Panc1 (cell line): ENCODE measurements at regions not wholly inside any gene's neighbourhood (a gene's known extent, or its start where the extent isn't known, plus 50 kb on each side); places are given as distances from the start of the nearest gene placed in this dataset.

ENCODE experiments used
- ATAC-seq: fragments of 200-7000 bp; cut with Tn5 transposase; 2 replicates; pipeline ENCODE4 v1.9.1; 2020; ENCODE audit warnings: mild to moderate bottlenecking, moderate library complexity
- BruUV-seq: library from RNA; stranded (reverse); fragments of 400-500 nt; replicated peaks from 2 replicates; lab custom pipeline; 2021; lab: Mats Ljungman, UMichigan
- CTCF ChIA-PET: fragments of 300-600 bp; sonication (Branson Sonifier 250); formaldehyde crosslinking; loops from one replicate; lab custom pipeline; 2022; ENCODE audit warnings: antibody characterized with exemption; lab: Charles Lee
- POLR2A ChIA-PET: fragments of 300-600 bp; sonication (Branson Sonifier 250); formaldehyde crosslinking; loops from one replicate; lab custom pipeline; 2022; ENCODE audit warnings: antibody characterized with exemption; lab: Charles Lee
- DNase-seq: peaks from one replicate; pipeline ENCODE4 v3.0.0-alpha.2; 2010; ENCODE audit warnings: low read depth, low spot score
- H3K27ac ChIP-seq: 2 replicates; pipeline ENCODE4 v1.5.1; 2011; ENCODE audit warnings: mild to moderate bottlenecking, low read length, inconsistent platforms
- H3K27me3 ChIP-seq: fragments of 200-500 bp; sonication (Bioruptor generic); 2 replicates; pipeline ENCODE4 v1.6.0; 2014; ENCODE audit warnings: low read length, inconsistent platforms; ENCODE audit not compliant: control insufficient read depth, insufficient read depth
- H3K36me3 ChIP-seq: fragments of 200-500 bp; sonication (Bioruptor generic); 2 replicates; pipeline ENCODE4 v1.5.1; 2014; ENCODE audit warnings: inconsistent platforms, mild to moderate bottlenecking, low read length, moderate library complexity; ENCODE audit not compliant: control insufficient read depth, insufficient read depth
- H3K4me1 ChIP-seq: 2 replicates; pipeline ENCODE4 v1.5.1; 2011; ENCODE audit warnings: inconsistent platforms, mild to moderate bottlenecking, low read length, moderate library complexity; ENCODE audit not compliant: control insufficient read depth, insufficient read depth
- H3K4me3 ChIP-seq, 2 experiments: 2 replicates each; pipeline ENCODE4 v1.5.1; 2011 to 2012; ENCODE audit warnings: low read depth in 2 of 2, low read length in 2 of 2, mild to moderate bottlenecking in 2 of 2, inconsistent platforms in 1 of 2, moderate library complexity in 1 of 2
- H3K9me3 ChIP-seq: fragments of 200-500 bp; sonication (Bioruptor generic); 2 replicates; pipeline ENCODE4 v1.5.1; 2014; ENCODE audit warnings: low read depth, mild to moderate bottlenecking, inconsistent platforms, low read length, moderate library complexity; ENCODE audit not compliant: control insufficient read depth, insufficient read depth
- CTCF ChIP-seq: fragments of 450-650 bp; IDR thresholded peaks from 2 replicates; pipeline ENCODE4 v1.5.1; 2017; ENCODE audit warnings: mild to moderate bottlenecking
- POLR2AphosphoS5 ChIP-seq: IDR thresholded peaks from 2 replicates; pipeline ENCODE4 v1.6.1; 2012; ENCODE audit warnings: mild to moderate bottlenecking, low read depth, low read length, moderate library complexity
- REST ChIP-seq, 2 experiments: IDR thresholded peaks; 2 replicates each; pipeline ENCODE4 v1.6.1; 2011 to 2012; ENCODE audit warnings: low read depth in 2 of 2, control low read depth in 1 of 2, low read length in 1 of 2, mild to moderate bottlenecking in 1 of 2, moderate library complexity in 1 of 2; ENCODE audit not compliant: insufficient read depth in 1 of 2
- SIN3A ChIP-seq: IDR thresholded peaks from 2 replicates; pipeline ENCODE4 v1.6.1; 2012; ENCODE audit warnings: low read depth, mild to moderate bottlenecking, low read length, moderate library complexity, borderline replicate concordance; ENCODE audit not compliant: insufficient read depth
- TCF7L2 ChIP-seq: IDR thresholded peaks from 2 replicates; pipeline ENCODE4 v1.6.1; 2011; ENCODE audit warnings: mild to moderate bottlenecking, low read depth, low read length, inconsistent platforms
- in situ Hi-C: cut with HindIII; loops from 2 replicates; pipeline ENCODE4 v1.10.0; 2016; ENCODE audit warnings: low sequenced_read_pairs, low pct_unique_long_range_greater_than_20kb
- intact Hi-C: fragments of 100-400 bp; cut with micrococcal nuclease; formaldehyde crosslinking; loops from one replicate; pipeline ENCODE4 v1.10.0; 2022; ENCODE audit not compliant: unreplicated experiment

GRCh38 chr2:107148055-107148454 lies 262.1 kb upstream of the ST6GAL2 start:
- ATAC-seq (no peak), DNase-seq (no peak)
- POLR2A ChIA-PET, result no interaction called here
- intact Hi-C loops (no loop called here), in situ Hi-C loops (no loop called here)
- Histone ChIP-seq H3K27me3 (no peaks in the 10 kb centered on the region), H3K9me3 (no peaks in the 10 kb centered on the region), H3K4me3 (no peak overlapping the region), H3K4me1 (no peaks in the 10 kb centered on the region), H3K27ac (no peak overlapping the region), H3K36me3 (no peaks in the 10 kb centered on the region)
- CTCF ChIA-PET, result no interaction called here
- TF ChIP-seq CTCF (no peak), TCF7L2 (no peak), REST (IDR thresholded peaks at IDR 0.05; ENCODE audit: insufficient read depth in 1 of 2, low read depth in 2 of 2, low read length in 1 of 2) (no peak), SIN3A (no peak), POLR2AphosphoS5 (no peak)
- no TSS peak for BruUV-seq

GRCh38 chr2:107148496-107148895 lies 262.5 kb upstream of the ST6GAL2 start:
- DNase-seq (no peak), ATAC-seq (no peak)
- Histone ChIP-seq H3K36me3 (no peaks in the 10 kb centered on the region), H3K9me3 (no peaks in the 10 kb centered on the region), H3K27ac (no peak overlapping the region), H3K27me3 (no peaks in the 10 kb centered on the region), H3K4me3 (no peak overlapping the region), H3K4me1 (no peaks in the 10 kb centered on the region)
- TF ChIP-seq SIN3A (no peak), POLR2AphosphoS5 (no peak), CTCF (no peak), REST (IDR thresholded peaks at IDR 0.05; ENCODE audit: insufficient read depth in 1 of 2, low read depth in 2 of 2, low read length in 1 of 2) (no peak), TCF7L2 (no peak)
- ChIA-PET CTCF (no interaction called here), POLR2A (no interaction called here)
- intact Hi-C loops (no loop called here), in situ Hi-C loops (no loop called here)
- no TSS peak for BruUV-seq
